Epithelial cell of proximal tubule (primary cell): ENCODE measurements at regions not wholly inside any gene's neighbourhood (a gene's known extent, or its start where the extent isn't known, plus 50 kb on each side); places are given as distances from the start of the nearest gene placed in this dataset.

ENCODE experiments used
- DNase-seq: peaks from one replicate; pipeline ENCODE4 v3.0.0-alpha.2; 2011; ENCODE audit warnings: low read depth
- H3K4me3 ChIP-seq: 2 replicates; pipeline ENCODE4 v1.5.1; 2011; ENCODE audit warnings: low read depth, mild to moderate bottlenecking, low read length
- TF ChIP-seq, protein P1 (sequence below): conservative IDR thresholded peaks from 2 replicates; pipeline ENCODE4 v1.5.1; 2012; ENCODE audit warnings: low read depth, mild to moderate bottlenecking, low read length

GRCh38 chr20:48461735-48462119, 366.1 kb downstream of the PREX1 start:
- no peak overlapping the region for H3K4me3 ChIP-seq
- DNase-seq, result no peak
- TF ChIP-seq, protein P1, sequence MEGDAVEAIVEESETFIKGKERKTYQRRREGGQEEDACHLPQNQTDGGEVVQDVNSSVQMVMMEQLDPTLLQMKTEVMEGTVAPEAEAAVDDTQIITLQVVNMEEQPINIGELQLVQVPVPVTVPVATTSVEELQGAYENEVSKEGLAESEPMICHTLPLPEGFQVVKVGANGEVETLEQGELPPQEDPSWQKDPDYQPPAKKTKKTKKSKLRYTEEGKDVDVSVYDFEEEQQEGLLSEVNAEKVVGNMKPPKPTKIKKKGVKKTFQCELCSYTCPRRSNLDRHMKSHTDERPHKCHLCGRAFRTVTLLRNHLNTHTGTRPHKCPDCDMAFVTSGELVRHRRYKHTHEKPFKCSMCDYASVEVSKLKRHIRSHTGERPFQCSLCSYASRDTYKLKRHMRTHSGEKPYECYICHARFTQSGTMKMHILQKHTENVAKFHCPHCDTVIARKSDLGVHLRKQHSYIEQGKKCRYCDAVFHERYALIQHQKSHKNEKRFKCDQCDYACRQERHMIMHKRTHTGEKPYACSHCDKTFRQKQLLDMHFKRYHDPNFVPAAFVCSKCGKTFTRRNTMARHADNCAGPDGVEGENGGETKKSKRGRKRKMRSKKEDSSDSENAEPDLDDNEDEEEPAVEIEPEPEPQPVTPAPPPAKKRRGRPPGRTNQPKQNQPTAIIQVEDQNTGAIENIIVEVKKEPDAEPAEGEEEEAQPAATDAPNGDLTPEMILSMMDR, result no peak

- DNase-seq, result no peak
- no peak overlapping the region for H3K4me3 ChIP-seq
- TF ChIP-seq, protein P1, result no peak
Observed at GRCh38 chr20:48461091-48461734, 366.6 kb downstream of the PREX1 start.

DNA sequence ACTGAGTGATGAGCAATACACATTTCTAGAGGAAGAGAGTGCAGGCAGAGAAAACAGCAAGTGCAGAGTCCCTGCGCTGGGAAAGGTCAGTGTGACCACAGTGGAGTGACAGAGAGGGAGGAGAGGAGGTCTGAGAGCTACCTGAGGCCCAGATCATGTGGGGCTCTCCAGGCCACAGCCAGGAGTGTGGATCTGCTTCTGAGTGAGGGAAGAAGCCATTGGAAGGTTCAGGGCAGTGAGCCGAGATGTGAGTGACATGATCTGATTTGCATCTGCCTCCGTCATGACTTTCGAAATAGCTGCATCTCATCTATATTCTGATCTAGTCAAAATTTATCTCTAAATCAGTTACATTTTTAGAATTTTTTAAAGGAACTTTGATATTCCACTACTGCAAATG, 367.1 kb downstream of the PREX1 start:
- no peak for DNase-seq
- no peak overlapping the region for H3K4me3 ChIP-seq
- TF ChIP-seq, protein P1, result no peak

- TF ChIP-seq, protein P1, result no peak
- DNase-seq, result no peak
- no peak overlapping the region for H3K4me3 ChIP-seq
Observed at GRCh38 chr20:48459722-48460395, 367.9 kb downstream of the PREX1 start.

- H3K4me3 ChIP-seq, result no peak overlapping the region
- TF ChIP-seq, protein P1, result no peak
- no peak for DNase-seq
Observed at GRCh38 chr20:48458601-48459385, 369.0 kb downstream of the PREX1 start.

DNA sequence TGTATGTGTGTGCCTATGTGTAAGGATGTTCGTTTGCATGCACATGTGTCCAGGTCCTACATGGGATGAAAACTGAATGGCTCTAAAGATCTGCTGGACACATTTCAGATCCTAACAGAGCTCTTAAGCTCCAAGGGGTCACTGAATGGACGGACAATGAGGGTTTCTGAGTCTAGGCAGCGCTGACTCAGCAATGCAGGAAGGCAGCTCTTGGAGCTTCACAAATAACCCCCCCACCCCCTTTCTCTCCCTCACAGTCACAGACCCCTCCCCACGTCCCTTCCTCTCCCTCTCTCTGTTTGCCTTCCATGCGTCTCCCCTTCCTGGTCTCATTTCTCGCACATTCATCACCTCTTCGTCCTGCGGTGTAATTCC, 369.8 kb downstream of the PREX1 start:
- TF ChIP-seq, protein P1, result no peak
- no peak overlapping the region for H3K4me3 ChIP-seq
- DNase-seq, result no peak
